H1 (cell line): ENCODE measurements at regions not wholly inside any gene's neighbourhood (a gene's known extent, or its start where the extent isn't known, plus 50 kb on each side); places are given as distances from the start of the nearest gene placed in this dataset.

Source experiments
- CTBP2 ChIP-seq: IDR thresholded peaks from 2 replicates; pipeline ENCODE4 v1.7.0; 2011; ENCODE audit warnings: borderline replicate concordance, mild to moderate bottlenecking, moderate library complexity, mixed read lengths, low read length; ENCODE audit not compliant: insufficient read depth, insufficient read length
- EZH2 ChIP-seq: fragments of 200-600 bp; sonication (generic); IDR thresholded peaks from 2 replicates; pipeline ENCODE4 v1.7.1; 2012; ENCODE audit warnings: low read depth, mild to moderate bottlenecking, moderate library complexity, low read length, inconsistent platforms; ENCODE audit not compliant: severe bottlenecking
- FOSL1 ChIP-seq: IDR thresholded peaks from 2 replicates; pipeline ENCODE4 v1.6.1; 2011; ENCODE audit warnings: mild to moderate bottlenecking, low read depth, low read length, moderate library complexity; ENCODE audit not compliant: insufficient read depth
- HDAC2 ChIP-seq, 2 experiments: fragments of 300-600 bp in 1 of 2; sonication (generic) in 1 of 2; IDR thresholded peaks; 2 replicates each; pipeline ENCODE4 v1.6.1; 2011 to 2012; ENCODE audit warnings: low read depth in 2 of 2, low read length in 2 of 2, mild to moderate bottlenecking in 2 of 2, moderate library complexity in 2 of 2, borderline replicate concordance in 1 of 2, inconsistent platforms in 1 of 2
- JUND ChIP-seq: IDR thresholded peaks from 2 replicates; pipeline ENCODE4 v1.6.1; 2011; ENCODE audit warnings: mild to moderate bottlenecking, improper control_type of control experiment, low read length
- SAP30 ChIP-seq: fragments of 300-600 bp; sonication (generic); IDR thresholded peaks from 2 replicates; pipeline ENCODE4 v1.7.1; 2012; ENCODE audit warnings: low read length, moderate library complexity, mild to moderate bottlenecking, inconsistent platforms; ENCODE audit not compliant: insufficient read depth, insufficient replicate concordance

DNA sequence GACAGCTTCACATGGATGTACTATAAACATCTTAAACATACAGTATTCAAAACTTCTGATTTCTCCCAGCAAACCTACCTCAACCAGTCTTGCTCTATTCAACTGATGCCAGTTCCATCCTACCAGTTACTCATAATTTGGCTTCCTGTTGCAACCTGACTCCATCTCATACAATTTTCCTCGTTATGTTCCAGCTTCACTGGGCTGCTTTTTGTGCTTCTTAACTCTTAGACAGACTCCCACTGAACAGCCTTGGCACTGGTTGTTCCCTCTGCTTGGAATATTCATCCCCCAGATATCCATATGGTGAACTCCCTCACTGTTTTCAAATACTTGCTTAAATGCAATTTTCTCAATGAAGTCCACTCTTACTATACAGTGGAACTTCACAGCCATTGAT is 249.2 kb downstream of the AEBP2 start (continued):
- TF ChIP-seq SAP30: no peak
- TF ChIP-seq EZH2: no peak
- TF ChIP-seq JUND: no peak
- no peak for TF ChIP-seq CTBP2
- no peak for TF ChIP-seq HDAC2 (IDR thresholded peaks at IDR 0.05; ENCODE audit: borderline replicate concordance in 1 of 2, low read depth in 2 of 2, low read length in 2 of 2)
- TF ChIP-seq FOSL1: no peak
- TF ChIP-seq, all 59 proteins: peak for 0
